Esophagus muscularis mucosa (tissue), 3 donors: ENCODE measurements at regions not wholly inside any gene's neighbourhood (a gene's known extent, or its start where the extent isn't known, plus 50 kb on each side); places are given as distances from the start of the nearest gene placed in this dataset.

Source experiments
- POLR2A ChIP-seq: fragments of 450-650 bp; IDR thresholded peaks from one replicate; pipeline ENCODE4 v1.6.1; 2017; ENCODE audit warnings: antibody characterized with exemption, moderate library complexity, mild to moderate bottlenecking, low read depth
- POLR2AphosphoS5 ChIP-seq, 2 donors: sonication (generic); formaldehyde crosslinking; IDR thresholded peaks; one replicate each; pipeline ENCODE4 v1.6.1; 2017; ENCODE audit warnings: antibody characterized with exemption in 2 of 2
- TF ChIP-seq, protein P1 (sequence below), 3 experiments: fragments of 200-600 bp in 2 of 3; fragments of 450-650 bp in 1 of 3; sonication (generic) in 2 of 3; IDR thresholded peaks; one replicate each; pipeline ENCODE4 v1.5.1; 2017 to 2019; ENCODE audit warnings: antibody characterized with exemption in 3 of 3, mild to moderate bottlenecking in 2 of 3, moderate library complexity in 1 of 3

DNA sequence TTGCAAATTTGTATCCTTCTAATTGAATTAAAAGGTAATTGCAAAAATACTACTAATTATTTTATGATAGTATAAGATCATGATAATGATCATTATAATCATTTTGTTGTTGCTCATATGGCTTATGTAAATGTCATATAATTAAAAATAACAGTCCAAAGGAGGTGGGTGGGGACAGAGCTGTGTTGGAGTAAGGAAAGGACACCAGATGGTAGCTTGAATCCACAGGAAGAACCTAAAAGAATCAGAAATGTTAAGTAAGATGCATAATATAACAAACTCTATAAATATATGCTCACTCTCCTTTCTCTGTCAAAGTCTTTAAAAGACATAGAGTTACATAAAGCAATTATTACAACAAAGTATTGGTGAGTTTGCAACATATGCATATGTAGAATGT lies 650.7 kb upstream of the HS6ST1 start:
- TF ChIP-seq POLR2A (no peak), POLR2AphosphoS5 (IDR thresholded peaks at IDR 0.05) (no peak)
- TF ChIP-seq, protein P1, sequence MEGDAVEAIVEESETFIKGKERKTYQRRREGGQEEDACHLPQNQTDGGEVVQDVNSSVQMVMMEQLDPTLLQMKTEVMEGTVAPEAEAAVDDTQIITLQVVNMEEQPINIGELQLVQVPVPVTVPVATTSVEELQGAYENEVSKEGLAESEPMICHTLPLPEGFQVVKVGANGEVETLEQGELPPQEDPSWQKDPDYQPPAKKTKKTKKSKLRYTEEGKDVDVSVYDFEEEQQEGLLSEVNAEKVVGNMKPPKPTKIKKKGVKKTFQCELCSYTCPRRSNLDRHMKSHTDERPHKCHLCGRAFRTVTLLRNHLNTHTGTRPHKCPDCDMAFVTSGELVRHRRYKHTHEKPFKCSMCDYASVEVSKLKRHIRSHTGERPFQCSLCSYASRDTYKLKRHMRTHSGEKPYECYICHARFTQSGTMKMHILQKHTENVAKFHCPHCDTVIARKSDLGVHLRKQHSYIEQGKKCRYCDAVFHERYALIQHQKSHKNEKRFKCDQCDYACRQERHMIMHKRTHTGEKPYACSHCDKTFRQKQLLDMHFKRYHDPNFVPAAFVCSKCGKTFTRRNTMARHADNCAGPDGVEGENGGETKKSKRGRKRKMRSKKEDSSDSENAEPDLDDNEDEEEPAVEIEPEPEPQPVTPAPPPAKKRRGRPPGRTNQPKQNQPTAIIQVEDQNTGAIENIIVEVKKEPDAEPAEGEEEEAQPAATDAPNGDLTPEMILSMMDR (IDR thresholded peaks at IDR 0.05), result no peak
